GM18517 (cell line): ENCODE measurements at regions not wholly inside any gene's neighbourhood (a gene's known extent, or its start where the extent isn't known, plus 50 kb on each side); places are given as distances from the start of the nearest gene placed in this dataset.
"Not testable (repeated sequence)": the region's sequence is repeated elsewhere in the genome, so short reads cannot be mapped to it uniquely, and the experiment has no call there.

ENCODE experiments used
- ATAC-seq: cut with Tn5 transposase; IDR thresholded peaks from one replicate; pipeline ENCODE4 v1.9.1; 2021; ENCODE audit warnings: mild to moderate bottlenecking, moderate library complexity; ENCODE audit not compliant: unreplicated experiment

DNA sequence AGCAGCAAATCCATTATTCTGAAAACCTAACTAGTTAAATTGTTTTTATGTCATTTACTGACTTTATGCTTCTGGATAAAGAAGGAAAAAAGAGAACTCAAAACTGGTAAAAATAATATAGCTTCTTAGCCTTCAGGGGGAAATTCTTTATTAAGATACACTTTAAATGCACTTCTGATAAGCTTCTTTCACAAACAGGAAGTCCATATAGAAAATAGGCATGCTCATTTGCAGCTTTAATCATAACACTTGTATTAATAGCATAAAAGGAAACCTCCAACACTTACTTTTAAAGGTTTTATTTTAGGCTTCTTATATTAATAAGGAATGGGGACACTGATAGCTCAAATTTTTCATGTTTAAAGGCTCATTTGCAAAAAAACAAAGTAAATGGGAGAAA is 538.0 kb upstream of the SLC35B3 start:
- no peak for ATAC-seq

DNA sequence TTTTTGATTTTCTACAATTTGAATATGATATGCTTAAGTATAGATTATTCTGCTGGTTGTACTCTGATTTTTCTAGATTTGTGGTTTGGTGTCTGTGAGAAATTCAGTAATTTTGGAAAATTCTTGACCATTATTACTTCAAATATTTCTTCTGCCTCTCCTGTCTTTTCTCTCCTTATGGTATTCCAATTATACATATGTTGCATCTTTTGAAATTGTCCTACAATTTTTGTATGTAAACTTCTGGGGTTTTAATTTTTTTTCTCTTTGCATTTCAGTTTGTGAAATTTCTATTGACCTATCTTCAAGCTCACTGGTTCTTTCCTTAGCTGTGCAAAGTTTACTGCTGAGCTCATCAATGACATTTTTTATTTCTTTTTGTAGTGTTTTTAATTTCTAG is 534.4 kb upstream of the SLC35B3 start:
- ATAC-seq, result no peak

DNA sequence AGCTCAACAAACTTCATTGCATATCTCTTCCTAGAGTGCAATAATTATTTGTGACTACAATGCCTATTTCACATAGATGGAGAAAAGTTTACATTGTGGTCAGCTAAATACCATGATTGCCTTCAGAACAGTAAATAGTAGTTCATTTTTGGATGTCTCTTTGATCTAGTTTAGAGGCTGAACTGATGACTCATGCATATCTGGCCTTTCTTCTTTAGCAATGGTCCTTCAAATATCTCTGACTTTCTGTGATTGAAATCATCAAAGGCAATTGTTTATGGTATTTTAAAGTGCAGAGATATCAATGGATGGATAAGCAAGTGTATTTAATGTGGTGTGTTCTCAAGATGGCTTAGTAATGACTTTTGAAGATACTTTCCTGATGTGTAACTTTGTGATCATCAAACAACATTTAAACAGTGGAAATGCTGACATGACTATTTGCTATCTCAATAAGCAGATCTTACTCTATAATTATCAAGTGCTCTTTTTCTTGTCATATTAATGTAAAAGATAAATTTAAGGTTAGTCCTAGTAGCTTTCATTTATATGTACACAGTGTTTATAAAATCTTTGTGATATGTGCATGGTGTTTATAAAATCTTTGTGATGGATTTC is 523.7 kb upstream of the SLC35B3 start:
- no peak for ATAC-seq

DNA sequence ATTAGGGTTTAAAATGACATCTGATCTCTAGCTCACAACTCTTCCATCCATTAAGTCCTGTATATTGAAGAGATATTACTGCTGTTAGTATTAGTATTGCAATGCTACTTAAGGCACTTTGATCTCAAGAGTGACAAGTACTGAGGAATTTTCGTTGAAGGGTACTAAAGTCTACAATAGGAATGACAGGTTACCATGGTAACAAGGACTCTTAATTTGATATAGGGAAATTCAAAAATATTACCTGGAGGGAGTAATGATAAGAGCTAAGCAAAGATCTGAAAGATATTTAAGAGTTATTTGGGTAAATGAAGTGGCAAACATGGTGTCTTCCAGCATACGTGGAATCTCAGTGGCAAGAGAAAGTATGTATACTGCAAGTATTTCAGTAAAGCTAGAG is 518.0 kb upstream of the SLC35B3 start:
- ATAC-seq, result no peak

DNA sequence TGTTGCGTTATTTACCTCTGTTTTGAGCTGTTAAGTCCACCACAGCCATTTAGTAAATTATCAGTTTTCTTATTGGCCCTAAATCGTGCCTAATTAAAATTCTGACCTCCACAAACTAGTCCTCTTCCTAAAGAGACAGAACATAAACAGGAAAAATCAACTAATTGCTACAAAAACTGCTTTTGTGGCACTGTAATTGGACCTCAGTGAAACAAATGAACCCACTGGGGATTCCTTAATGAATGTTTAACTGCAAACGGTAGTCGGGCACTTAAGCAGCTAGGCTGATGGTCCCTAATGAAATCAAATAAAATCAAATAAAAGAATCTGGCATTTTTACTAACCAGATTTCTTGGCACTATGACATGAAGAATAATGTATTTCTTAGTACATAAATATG is 513.4 kb upstream of the SLC35B3 start:
- no peak for ATAC-seq

DNA sequence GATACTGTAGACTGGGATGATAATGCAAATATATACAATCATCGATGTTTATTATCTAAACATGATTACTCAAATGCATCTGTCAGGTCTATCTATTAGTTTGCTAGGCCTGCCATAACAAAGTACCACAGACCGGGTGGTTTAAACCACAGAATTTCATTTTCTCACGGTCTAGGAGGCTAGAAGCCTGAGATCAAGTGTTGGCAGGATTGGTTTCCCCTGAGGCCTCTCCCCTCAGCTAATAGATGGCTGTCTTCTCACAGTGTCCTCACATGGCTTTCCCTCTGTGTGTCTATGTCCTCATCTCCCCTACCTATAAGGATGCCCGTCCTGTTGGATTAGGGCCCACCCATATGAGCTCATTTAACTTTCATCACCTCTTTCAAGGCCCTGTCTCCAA is 512.6 kb upstream of the SLC35B3 start:
- no peak for ATAC-seq

DNA sequence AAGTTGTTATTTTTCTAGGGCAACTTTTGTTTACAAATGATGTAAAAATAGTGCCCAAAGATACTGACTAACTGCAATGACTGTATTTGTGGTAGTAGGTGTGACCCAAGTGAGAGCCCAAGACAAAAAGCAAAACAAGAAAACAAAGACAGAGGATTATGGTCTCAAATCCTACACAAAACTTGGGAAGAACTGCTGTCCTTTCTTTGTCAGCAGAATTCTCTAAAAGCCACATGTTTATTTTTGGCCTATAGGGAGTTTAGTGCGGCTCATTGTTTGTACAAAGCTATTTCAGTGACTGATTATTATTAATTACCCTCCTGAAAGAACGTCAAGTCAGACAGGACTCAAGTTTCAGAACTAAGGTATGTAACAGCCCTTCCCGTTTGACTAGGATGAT is 509.2 kb upstream of the SLC35B3 start:
- no peak for ATAC-seq

DNA sequence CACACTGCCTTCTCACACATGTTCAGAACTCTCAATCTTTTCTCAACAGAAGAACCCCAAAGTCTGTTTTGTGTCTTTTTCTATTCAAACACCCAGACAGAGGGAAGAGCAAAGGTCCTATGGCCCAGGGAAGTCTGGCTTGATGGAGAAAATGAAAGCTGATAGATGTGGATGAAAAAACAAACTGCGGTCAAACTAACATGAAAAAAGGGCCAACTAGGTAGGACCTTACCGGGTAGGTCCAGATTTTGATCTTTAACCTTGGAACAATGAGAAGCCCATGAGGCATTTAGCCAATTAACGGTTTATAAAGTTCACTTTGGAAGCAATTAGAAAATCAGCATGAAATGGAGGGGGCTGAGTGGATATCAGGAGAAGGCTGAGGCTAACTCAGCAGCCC is 507.7 kb upstream of the SLC35B3 start:
- no peak for ATAC-seq

DNA sequence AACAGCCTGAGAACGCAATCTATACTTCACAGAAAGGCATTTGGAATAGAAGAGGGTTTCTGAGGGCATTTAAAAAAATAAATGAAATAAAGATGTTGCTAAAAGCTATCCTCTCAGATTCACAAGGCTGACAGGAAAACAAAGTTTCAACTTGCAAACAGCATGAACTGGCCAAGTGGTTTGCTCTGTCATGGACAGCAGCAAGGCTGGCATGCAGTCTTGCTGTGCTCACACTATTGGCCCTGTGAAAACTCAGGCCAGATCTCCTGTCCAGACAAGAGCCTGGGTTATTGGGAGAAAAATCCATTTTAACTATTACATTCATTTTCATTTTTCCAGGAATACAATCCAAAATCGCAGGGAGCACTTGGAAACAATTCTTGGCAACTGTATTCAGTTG is 506.2 kb upstream of the SLC35B3 start:
- no peak for ATAC-seq

DNA sequence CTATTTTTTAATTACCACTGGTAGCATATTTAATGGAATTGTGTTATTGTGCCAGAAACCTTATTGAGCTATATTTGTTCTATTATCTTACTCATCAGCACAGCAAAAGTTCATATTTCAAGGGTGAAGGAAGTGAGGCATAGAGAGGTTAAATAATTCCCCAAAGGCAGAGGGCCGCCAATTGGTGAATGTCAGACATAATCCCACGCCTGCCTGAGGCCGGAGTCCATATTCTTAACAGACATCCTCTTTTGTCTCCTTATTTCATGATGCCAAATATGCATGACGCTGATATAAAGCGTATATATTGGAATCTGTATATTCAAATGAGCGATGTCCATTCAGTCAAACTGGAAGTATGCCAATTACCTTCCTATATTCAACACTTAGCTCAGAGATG is 505.0 kb upstream of the SLC35B3 start:
- ATAC-seq, result no peak

DNA sequence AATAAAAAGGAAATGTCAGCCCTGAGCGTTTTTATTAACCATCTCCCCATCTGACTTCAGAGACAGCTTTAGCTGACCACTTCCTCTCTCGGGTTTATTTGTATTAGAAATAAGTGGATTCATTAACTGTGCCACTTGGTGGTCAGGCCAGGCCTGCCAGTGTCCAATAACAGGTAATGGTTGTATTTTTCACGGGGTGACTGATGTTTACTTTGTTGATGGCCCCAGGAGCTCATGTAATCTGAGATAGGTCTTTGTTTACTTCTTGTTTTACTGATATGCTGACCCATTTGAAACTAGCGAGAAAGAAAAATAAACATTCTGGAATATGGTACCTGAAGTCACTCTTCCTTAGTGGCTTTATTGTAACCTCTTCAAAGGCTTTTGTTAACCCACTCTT is 504.3 kb upstream of the SLC35B3 start:
- ATAC-seq, result no peak

DNA sequence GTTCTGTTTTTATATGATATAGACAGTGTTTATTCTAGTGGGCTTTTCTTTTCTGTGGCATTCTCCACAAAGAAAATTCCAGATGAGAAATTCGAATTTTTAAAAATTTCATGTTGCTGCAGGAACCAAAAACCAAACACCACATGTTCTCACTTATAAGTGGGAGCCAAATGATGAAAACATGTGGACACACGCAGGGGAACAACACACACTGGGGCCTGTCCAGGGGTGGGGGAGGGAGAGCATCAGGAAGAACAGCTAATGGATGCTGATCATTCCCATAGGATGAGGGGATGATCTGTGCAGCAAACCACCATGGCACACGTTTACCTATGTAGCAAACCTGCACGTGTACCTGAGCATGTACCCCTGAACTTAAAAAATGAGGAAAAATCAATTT is 499.0 kb upstream of the SLC35B3 start:
- no peak for ATAC-seq

DNA sequence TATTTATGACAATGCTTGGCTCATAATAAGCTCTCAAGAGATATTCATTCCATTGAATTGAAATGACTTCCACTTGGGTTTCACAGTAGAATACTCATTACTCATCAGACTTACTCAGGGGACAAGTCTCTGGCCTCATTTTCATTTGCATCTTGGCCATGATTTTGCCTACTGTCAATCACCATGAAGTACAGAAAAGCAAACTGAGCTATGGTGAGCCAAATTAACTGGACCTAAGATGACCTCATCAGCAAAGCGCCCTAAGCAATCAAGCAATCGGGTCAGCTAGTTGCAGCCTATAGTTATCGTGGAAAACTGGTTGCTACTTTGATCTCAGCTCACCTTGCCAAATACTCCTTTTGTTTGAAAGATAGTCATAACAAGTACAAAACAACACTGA is 494.7 kb upstream of the SLC35B3 start:
- ATAC-seq, result no peak

DNA sequence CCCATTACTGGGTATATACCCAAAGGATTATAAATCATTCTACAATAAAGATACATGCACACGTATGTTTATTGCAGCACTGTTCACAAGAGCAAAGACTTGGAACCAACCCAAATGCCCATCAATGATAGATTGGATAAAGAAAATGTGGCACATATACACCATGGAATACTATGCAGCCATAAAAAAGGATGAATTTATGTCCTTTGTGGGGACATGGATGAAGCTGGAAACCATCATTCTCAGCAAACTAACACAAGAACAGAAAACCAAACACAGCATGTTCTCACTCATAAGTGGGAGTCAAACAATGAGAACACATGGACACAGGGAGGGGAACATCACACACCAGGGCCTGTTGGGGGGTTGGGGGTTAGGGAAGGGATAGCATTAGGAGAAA is 484.9 kb upstream of the SLC35B3 start:
- not testable (repeated sequence) for ATAC-seq

DNA sequence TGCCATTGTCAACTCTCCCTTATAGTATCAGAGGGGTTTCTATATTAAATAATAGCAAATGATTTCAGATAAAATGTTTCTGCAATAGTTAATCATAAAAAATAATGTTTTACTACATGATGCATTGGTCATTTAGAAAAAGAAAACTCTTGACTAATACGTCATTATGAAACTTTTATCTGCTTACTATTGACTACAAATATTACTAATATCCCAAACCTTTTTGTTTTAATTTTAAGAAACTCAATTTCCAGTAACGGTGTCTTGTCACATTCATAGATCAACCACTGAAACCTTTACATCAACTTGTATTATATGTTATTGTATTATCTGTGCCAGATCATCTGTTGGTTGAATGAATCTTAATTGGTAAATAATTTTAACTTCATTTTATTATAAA is 482.9 kb upstream of the SLC35B3 start:
- no peak for ATAC-seq

DNA sequence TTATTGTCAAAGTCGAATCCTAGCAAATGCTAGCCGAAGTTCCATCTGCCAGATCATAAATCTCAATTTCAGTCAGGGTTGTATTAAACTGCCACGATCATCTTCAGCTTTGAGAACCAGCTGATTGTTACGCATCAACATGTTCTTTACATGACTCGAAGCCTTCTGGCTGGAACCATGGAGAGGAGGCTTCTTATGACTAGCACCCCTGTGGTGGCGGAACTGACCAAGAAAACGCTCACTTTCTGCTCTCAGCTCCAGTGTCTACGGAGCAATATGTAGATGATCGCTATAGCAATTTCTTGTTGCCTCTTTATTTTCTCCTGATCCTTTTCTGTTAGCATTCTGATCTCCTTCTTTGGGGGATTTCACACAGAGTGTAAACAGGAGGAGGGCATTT is 479.4 kb upstream of the SLC35B3 start:
- no peak for ATAC-seq

DNA sequence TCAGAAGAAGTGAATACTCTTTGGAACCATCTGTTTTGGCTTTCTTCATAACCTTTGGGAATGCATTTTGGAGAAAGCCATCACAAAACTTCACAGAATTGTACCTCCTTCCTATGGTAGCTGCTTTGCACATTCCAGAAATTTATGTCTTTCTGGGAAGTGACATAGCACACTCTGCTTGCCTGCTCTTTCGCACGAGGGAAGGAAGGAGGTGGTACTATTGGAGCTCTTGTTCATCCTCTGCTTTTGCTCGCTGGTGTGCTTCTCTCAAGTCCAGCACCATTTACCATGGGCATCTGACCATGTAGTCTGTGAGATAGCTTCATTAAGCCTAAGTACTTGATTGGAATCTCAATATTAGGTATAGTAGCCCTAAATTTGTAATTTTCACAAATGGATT is 473.3 kb upstream of the SLC35B3 start:
- ATAC-seq, result no peak

DNA sequence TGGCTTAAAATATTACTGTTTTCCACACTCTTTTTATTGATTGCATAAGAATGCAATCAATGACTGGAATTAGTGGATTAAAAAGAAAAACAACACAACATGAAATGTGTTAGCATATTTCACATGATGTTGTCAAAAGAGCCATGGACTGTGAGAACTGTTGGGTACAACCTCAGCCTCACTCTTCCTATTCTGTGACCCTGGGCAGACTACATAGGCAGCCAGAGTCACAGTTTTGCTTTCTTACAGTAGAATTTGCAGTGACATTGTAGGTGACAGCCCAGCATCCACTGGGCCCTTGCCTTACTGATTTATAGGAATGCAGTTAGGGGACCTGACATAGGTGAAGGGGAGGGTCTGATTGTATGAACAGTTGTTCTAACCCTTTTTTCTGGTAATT is 471.4 kb upstream of the SLC35B3 start:
- no peak for ATAC-seq

DNA sequence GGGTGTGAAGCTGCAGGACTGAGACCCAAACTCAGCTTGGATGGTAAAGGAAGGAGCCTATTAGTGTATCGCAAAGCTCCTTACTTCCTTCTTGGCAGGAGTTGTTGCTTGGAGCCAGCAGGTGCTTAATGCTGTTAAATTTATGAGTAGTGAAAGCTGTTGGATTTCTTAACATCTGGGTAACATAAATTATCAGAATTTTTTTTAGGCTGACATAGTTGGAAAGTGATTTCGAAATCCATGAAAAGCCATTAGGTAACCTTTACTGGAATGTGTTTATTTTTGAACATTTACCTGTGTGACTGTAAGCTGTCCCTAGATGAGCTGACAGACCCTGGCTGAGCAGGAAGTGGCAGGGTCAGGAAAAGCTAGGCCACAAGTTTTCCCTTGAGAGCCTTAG is 470.4 kb upstream of the SLC35B3 start:
- ATAC-seq, result no peak

DNA sequence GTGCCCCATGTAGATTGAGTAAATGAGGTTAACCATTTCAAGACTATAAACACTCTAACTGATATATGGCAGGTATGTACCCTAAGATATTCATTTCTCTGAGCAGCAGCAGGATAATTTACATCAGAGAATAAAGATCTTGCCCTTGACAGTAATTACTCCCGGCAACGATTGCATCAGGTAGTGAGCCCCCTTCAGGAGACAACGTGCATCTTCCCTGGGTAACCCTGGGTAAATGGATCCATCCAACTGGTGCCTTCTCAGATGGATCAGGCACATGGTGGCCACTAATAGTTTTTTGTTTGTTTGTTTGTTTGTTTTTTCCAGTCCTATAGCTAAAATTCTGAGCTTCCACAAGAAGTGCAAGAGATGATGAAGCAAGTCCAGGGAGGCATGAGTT is 469.4 kb upstream of the SLC35B3 start:
- no peak for ATAC-seq

DNA sequence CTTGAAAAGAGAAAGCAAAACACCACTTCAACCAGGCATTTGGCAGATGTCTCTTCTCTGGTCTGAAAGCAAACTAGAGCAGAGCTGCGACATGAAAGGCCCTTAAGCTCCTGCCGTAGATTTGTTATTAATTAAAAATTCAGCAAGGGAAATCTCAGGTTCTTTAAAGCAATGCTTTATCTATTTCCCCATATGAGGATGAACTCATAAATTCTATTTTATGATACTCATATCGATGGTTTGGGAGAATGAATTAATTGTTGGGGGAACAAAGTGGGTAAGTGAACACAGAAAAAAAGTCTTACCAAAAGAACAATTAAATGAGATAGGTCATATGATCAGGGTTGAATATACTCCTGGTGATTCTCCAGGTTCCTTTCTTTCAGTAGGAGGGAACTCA is 464.7 kb upstream of the SLC35B3 start:
- ATAC-seq, result no peak

DNA sequence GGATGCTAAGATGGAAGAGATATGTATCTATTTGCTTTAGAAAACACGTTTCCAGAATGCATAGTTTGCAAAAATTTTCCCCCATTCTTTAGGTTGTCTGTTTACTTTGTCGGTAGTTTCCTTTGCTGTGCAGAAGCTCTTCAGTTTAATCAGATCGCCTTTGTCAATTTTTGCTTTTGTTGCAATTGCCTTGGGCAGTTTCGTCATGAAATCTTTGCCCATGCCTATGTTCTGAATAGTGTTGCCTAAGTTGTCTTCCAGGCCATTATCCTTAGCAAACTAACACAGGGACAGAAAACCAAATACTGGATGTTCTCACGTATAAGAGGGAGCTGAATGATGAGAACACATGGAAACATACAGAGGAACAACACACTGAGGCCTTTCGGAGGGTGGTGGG is 454.2 kb upstream of the SLC35B3 start:
- no peak for ATAC-seq

DNA sequence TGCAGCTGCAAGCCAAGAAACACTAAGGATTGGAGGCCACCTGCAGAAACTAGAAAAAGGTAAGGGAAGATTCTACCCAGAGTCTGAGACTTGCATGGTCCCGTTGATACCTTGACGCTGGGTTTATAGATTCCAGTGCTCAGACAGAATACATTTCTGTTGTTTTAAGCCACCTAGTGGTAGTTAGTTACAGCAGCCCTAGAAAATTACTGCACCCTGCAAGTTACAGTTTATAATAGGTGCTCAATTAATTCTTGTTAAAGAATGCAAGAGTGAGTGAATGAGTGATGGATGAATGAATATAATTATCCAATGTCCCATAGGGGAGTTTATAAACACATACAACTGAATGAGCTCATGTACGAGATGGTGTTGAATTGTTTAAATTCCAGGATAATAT is 453.1 kb upstream of the SLC35B3 start:
- no peak for ATAC-seq

DNA sequence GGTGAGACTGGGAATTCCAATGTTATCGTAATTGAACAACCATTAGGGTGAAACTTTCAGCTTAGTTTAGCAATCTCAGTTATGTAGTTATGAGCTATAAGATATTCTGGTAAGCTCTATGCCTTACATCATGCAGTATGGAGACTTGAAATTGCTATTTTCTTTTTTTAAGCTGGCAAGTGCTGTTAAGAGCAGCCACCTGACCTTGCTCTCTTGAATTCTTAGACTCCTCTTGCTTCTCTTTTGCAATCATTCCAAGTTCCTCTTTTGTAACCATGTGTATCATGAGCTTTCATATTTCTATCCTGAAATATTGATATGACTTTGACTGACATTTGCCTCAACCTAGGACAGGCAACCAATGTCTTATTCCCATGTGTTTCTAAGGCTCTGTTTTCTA is 446.3 kb upstream of the SLC35B3 start:
- ATAC-seq, result no peak
